Upper lobe of left lung (tissue), 6 donors: ENCODE measurements at regions not wholly inside any gene's neighbourhood (a gene's known extent, or its start where the extent isn't known, plus 50 kb on each side); places are given as distances from the start of the nearest gene placed in this dataset.

Source experiments
- ATAC-seq, 2 donors: fragments of 200-7000 bp; cut with Tn5 transposase; one replicate each; pipeline ENCODE4 v1.9.1; 2022; ENCODE audit warnings: mild to moderate bottlenecking in 2 of 2, moderate library complexity in 2 of 2; ENCODE audit not compliant: low FRiP score in 2 of 2
- DNase-seq, 2 donors: peaks; one replicate each; pipeline ENCODE4 v3.0.0-alpha.2; 2019 to 2020
- H3K27ac ChIP-seq, 4 donors: fragments of 200-600 bp; sonication (generic); one replicate each; pipeline ENCODE4 v1.5.1; 2016 to 2019
- H3K27me3 ChIP-seq, 4 donors: fragments of 200-600 bp; sonication (generic); one replicate each; pipeline ENCODE4 v1.5.1; 2017 to 2019
- H3K36me3 ChIP-seq, 4 donors: fragments of 200-600 bp; sonication (generic); one replicate each; pipeline ENCODE4 v1.5.1; 2016 to 2019
- H3K4me1 ChIP-seq, 4 donors: fragments of 200-600 bp; sonication (generic); one replicate each; pipeline ENCODE4 v1.5.1; 2018 to 2019
- H3K4me3 ChIP-seq, 4 donors: fragments of 200-600 bp; sonication (generic); one replicate each; pipeline ENCODE4 v1.5.1; 2017 to 2019; ENCODE audit warnings: mild to moderate bottlenecking in 2 of 4, moderate library complexity in 1 of 4
- H3K9me3 ChIP-seq, 4 donors: fragments of 200-600 bp; sonication (generic); one replicate each; pipeline ENCODE4 v1.5.1; 2018 to 2019
- CTCF ChIP-seq, 6 experiments: fragments of 450-650 bp in 4 of 6; fragments of 200-600 bp in 2 of 6; sonication (generic) in 2 of 6; IDR thresholded peaks; one replicate each; pipeline ENCODE4 v1.5.1; 2016 to 2019; ENCODE audit warnings: antibody characterized with exemption in 6 of 6
- EP300 ChIP-seq, 4 donors: sonication (generic); formaldehyde crosslinking; IDR thresholded peaks; one replicate each; pipeline ENCODE4 v1.5.1; 2017; ENCODE audit warnings: antibody characterized with exemption in 4 of 4, control low read depth in 2 of 4
- POLR2A ChIP-seq, 4 donors: fragments of 450-650 bp; IDR thresholded peaks; one replicate each; pipeline ENCODE4 v1.5.1; 2016 to 2017; ENCODE audit warnings: antibody characterized with exemption in 4 of 4, mild to moderate bottlenecking in 2 of 4
- POLR2AphosphoS5 ChIP-seq, 2 donors: sonication (generic); formaldehyde crosslinking; IDR thresholded peaks; one replicate each; pipeline ENCODE4 v1.5.1; 2017; ENCODE audit warnings: antibody characterized with exemption in 2 of 2
- donor health status: DM: no; HTN: no; CAD: no; lungs with moderate emphysema.
- donor health status: DM: no; HTN: yes; CAD: no; lungs with severe emphysema.

- H3K4me1 ChIP-seq, result no peaks in the 10 kb centered on the region
- no peak overlapping the region for H3K27ac ChIP-seq
- H3K36me3 ChIP-seq, result no peaks in the 10 kb centered on the region
- no peaks in the 10 kb centered on the region for H3K9me3 ChIP-seq
- DNase-seq, result no peak
- H3K4me3 ChIP-seq, result no peak overlapping the region
- no peaks in the 10 kb centered on the region for H3K27me3 ChIP-seq
- ATAC-seq, result no peak
- TF ChIP-seq POLR2A (IDR thresholded peaks at IDR 0.05) (no peak), CTCF (IDR thresholded peaks at IDR 0.05) (no peak), EP300 (IDR thresholded peaks at IDR 0.05) (no peak), POLR2AphosphoS5 (IDR thresholded peaks at IDR 0.05) (no peak)
Measured at GRCh38 chrX:151513472-151513871, 50.0 kb upstream of the PASD1 start.
